H9 (cell line): ENCODE measurements at regions not wholly inside any gene's neighbourhood (a gene's known extent, or its start where the extent isn't known, plus 50 kb on each side); places are given as distances from the start of the nearest gene placed in this dataset.

Experiments
- DNase-seq: peaks from one replicate; pipeline ENCODE4 v3.0.0-alpha.2; 2017
- H2AFZ ChIP-seq: one replicate; pipeline ENCODE4 v1.6.1; 2013; ENCODE audit warnings: mild to moderate bottlenecking, low read length, control low read depth, moderate library complexity
- H2AK5ac ChIP-seq: 2 replicates; pipeline ENCODE4 v1.6.1; 2013; ENCODE audit warnings: low read length, control low read depth, mixed read lengths; ENCODE audit not compliant: insufficient read length
- H2BK120ac ChIP-seq: one replicate; pipeline ENCODE4 v1.6.1; 2013; ENCODE audit warnings: low read depth, mild to moderate bottlenecking, low read length, control low read depth, inconsistent platforms; ENCODE audit not compliant: poor library complexity, severe bottlenecking
- H2BK12ac ChIP-seq: 2 replicates; pipeline ENCODE4 v1.6.1; 2013; ENCODE audit warnings: low read length, control low read depth, mixed read lengths, low read depth; ENCODE audit not compliant: insufficient read length
- H2BK15ac ChIP-seq: 2 replicates; pipeline ENCODE4 v1.6.1; 2013; ENCODE audit warnings: low read depth, low read length, control low read depth
- H2BK20ac ChIP-seq: one replicate; pipeline ENCODE4 v1.6.1; 2013; ENCODE audit warnings: low read depth, mild to moderate bottlenecking, low read length, control low read depth, inconsistent platforms; ENCODE audit not compliant: poor library complexity, severe bottlenecking
- H2BK5ac ChIP-seq: 2 replicates; pipeline ENCODE4 v1.6.1; 2013; ENCODE audit warnings: low read length, control low read depth, mixed read lengths; ENCODE audit not compliant: insufficient read length
- H3K14ac ChIP-seq: 2 replicates; pipeline ENCODE4 v1.6.1; 2013; ENCODE audit warnings: low read length, control low read depth; ENCODE audit not compliant: insufficient read depth
- H3K18ac ChIP-seq: 2 replicates; pipeline ENCODE4 v1.6.1; 2013; ENCODE audit warnings: low read depth, mild to moderate bottlenecking, mixed read lengths, low read length, control low read depth; ENCODE audit not compliant: insufficient read length
- H3K23ac ChIP-seq: 2 replicates; pipeline ENCODE4 v1.6.1; 2013; ENCODE audit warnings: low read length, control low read depth, mixed read lengths, low read depth; ENCODE audit not compliant: insufficient read length
- H3K23me2 ChIP-seq: 2 replicates; pipeline ENCODE4 v1.6.1; 2013; ENCODE audit warnings: low read depth, mild to moderate bottlenecking, mixed read lengths, low read length, control low read depth; ENCODE audit not compliant: insufficient read length, poor library complexity, severe bottlenecking
- H3K27ac ChIP-seq: 2 replicates; pipeline ENCODE4 v1.5.1; 2013; ENCODE audit warnings: low read length, control low read depth, mixed read lengths, low read depth; ENCODE audit not compliant: insufficient read length
- H3K27me3 ChIP-seq: 2 replicates; pipeline ENCODE4 v1.6.1; 2013; ENCODE audit warnings: low read length, control low read depth, inconsistent platforms; ENCODE audit not compliant: insufficient read depth
- H3K4ac ChIP-seq: 2 replicates; pipeline ENCODE4 v1.6.1; 2013; ENCODE audit warnings: low read depth, mild to moderate bottlenecking, control low read depth, inconsistent platforms, low read length, moderate library complexity
- H3K4me1 ChIP-seq: 2 replicates; pipeline ENCODE4 v1.6.1; 2013; ENCODE audit warnings: low read length, control low read depth, inconsistent platforms; ENCODE audit not compliant: insufficient read depth
- H3K4me2 ChIP-seq: 2 replicates; pipeline ENCODE4 v1.6.1; 2013; ENCODE audit warnings: low read length, control low read depth, mixed read lengths; ENCODE audit not compliant: insufficient read length, insufficient read depth
- H3K56ac ChIP-seq: 2 replicates; pipeline ENCODE4 v1.6.1; 2013; ENCODE audit warnings: low read depth, mild to moderate bottlenecking, mixed read lengths, low read length, control low read depth; ENCODE audit not compliant: insufficient read length
- H3K79me1 ChIP-seq: 2 replicates; pipeline ENCODE4 v1.6.1; 2013; ENCODE audit warnings: low read depth, mild to moderate bottlenecking, moderate library complexity, low read length, control low read depth, inconsistent platforms; ENCODE audit not compliant: insufficient read depth, poor library complexity, severe bottlenecking
- H3K79me2 ChIP-seq: 2 replicates; pipeline ENCODE4 v1.6.1; 2013; ENCODE audit warnings: low read length, control low read depth, inconsistent platforms; ENCODE audit not compliant: insufficient read depth
- H3K9ac ChIP-seq: 2 replicates; pipeline ENCODE4 v1.6.1; 2013; ENCODE audit warnings: low read length, control low read depth, mixed read lengths; ENCODE audit not compliant: insufficient read length; ENCODE audit errors: extremely low read depth
- H3K9me3 ChIP-seq: one replicate; pipeline ENCODE4 v1.6.1; 2013; ENCODE audit warnings: low read depth, low read length, inconsistent platforms; ENCODE audit not compliant: control insufficient read depth
- H3T11ph ChIP-seq: one replicate; pipeline ENCODE4 v1.6.1; 2013; ENCODE audit warnings: mild to moderate bottlenecking, low read length, control low read depth, inconsistent platforms
- H4K20me1 ChIP-seq: one replicate; pipeline ENCODE4 v1.6.1; 2013; ENCODE audit not compliant: control insufficient read depth, insufficient read length, insufficient read depth
- H4K5ac ChIP-seq: 2 replicates; pipeline ENCODE4 v1.6.1; 2013; ENCODE audit warnings: low read depth, mild to moderate bottlenecking, mixed read lengths, low read length, control low read depth; ENCODE audit not compliant: insufficient read length
- H4K8ac ChIP-seq: replicated peaks from 2 replicates; pipeline ENCODE4 v1.6.1; 2013; ENCODE audit warnings: low read length, control low read depth, mixed read lengths, low read depth; ENCODE audit not compliant: insufficient read length
- H4K91ac ChIP-seq: 2 replicates; pipeline ENCODE4 v1.6.1; 2013; ENCODE audit warnings: low read depth, mild to moderate bottlenecking, moderate library complexity, mixed read lengths, low read length, control low read depth; ENCODE audit not compliant: insufficient read length
- H3K27ac Mint-ChIP-seq, 3 experiments: 2 replicates in 2 of 3; 3 replicates in 1 of 3; pipeline ENCODE4 v1.8.0; 2020 to 2021; ENCODE audit warnings: mixed read lengths in 3 of 3, mild to moderate bottlenecking in 1 of 3, moderate library complexity in 1 of 3
- H3K27me3 Mint-ChIP-seq: 2 replicates; pipeline ENCODE4 v1.8.0; 2021; ENCODE audit warnings: low read depth, mild to moderate bottlenecking, moderate library complexity, mixed read lengths
- H3K36me3 Mint-ChIP-seq, 3 experiments: 2 replicates in 2 of 3; 3 replicates in 1 of 3; pipeline ENCODE4 v1.8.0; 2020 to 2021; ENCODE audit warnings: low read depth in 3 of 3, mixed read lengths in 3 of 3; ENCODE audit not compliant: insufficient read depth in 1 of 3
- H3K4me1 Mint-ChIP-seq, 2 experiments: 2 replicates each; pipeline ENCODE4 v1.8.0; 2020; ENCODE audit warnings: mixed read lengths in 2 of 2
- H3K4me3 Mint-ChIP-seq, 2 experiments: 2 replicates in 1 of 2; 3 replicates in 1 of 2; pipeline ENCODE4 v1.8.0; 2020 to 2021; ENCODE audit warnings: mild to moderate bottlenecking in 2 of 2, mixed read lengths in 2 of 2, moderate library complexity in 1 of 2
- H3K9me3 Mint-ChIP-seq, 2 experiments: 2 replicates in 1 of 2; 3 replicates in 1 of 2; pipeline ENCODE4 v1.8.0; 2020; ENCODE audit warnings: mild to moderate bottlenecking in 2 of 2, mixed read lengths in 2 of 2, moderate library complexity in 1 of 2
- CTCF ChIP-seq: fragments of 200-600 bp; sonication (generic); conservative IDR thresholded peaks from 3 replicates; pipeline ENCODE4 v1.8.0; 2021; ENCODE audit warnings: antibody characterized with exemption, mild to moderate bottlenecking
- WGBS: extraction: QIAGEN DNeasy Blood & Tissue Kit; methylation state at CpG from one replicate; pipeline ENCODE4 v1.1.7; 2013; ENCODE audit warnings: missing lambda C conversion rate, low lambda C conversion rate, mixed read lengths; ENCODE audit not compliant: insufficient read length; ENCODE audit errors: extremely low coverage; 5-methylcytosine and 5-hydroxymethylcytosine counted together

GRCh38 chr13:73693215-73693614 lies 441.0 kb downstream of the KLF12 start:
- H3K4ac ChIP-seq = no peak overlapping the region
- H3K23ac ChIP-seq = no peak overlapping the region
- DNase-seq = no peak
- no peak overlapping the region for H3K18ac ChIP-seq
- Mint-ChIP-seq H3K27me3 (no peaks in the 10 kb centered on the region), H3K27ac (no peak overlapping the region), H3K9me3 (no peaks in the 10 kb centered on the region), H3K36me3 (no peaks in the 10 kb centered on the region; a peak in 1 of 7 replicates), H3K4me3 (no peak overlapping the region), H3K4me1 (peaks cover 25 to 28% of the 10 kb centered on the region in 2 experiments)
- H3K9ac ChIP-seq = no peak overlapping the region
- H2AFZ ChIP-seq = no peak overlapping the region
- H3K79me1 ChIP-seq = no peaks in the 10 kb centered on the region
- H3K56ac ChIP-seq = no peak overlapping the region
- H4K8ac ChIP-seq = no peak overlapping the region
- no peak overlapping the region for H4K5ac ChIP-seq
- no peak overlapping the region for H2BK12ac ChIP-seq
- H4K20me1 ChIP-seq = no peaks in the 10 kb centered on the region
- H2BK5ac ChIP-seq = no peak overlapping the region
- H3K27ac ChIP-seq = no peak overlapping the region
- H3K27me3 ChIP-seq = no peaks in the 10 kb centered on the region
- H3K9me3 ChIP-seq = no peaks in the 10 kb centered on the region
- no peaks in the 10 kb centered on the region for H3K79me2 ChIP-seq
- no peak overlapping the region for H2BK20ac ChIP-seq
- no peak overlapping the region for H2AK5ac ChIP-seq
- no peak overlapping the region for H2BK15ac ChIP-seq
- 0 out of 2 replicates have a peak, but pooled peaks cover 2% of the 10 kb centered on the region for H3K4me1 ChIP-seq
- WGBS = no CpG with 5 or more reads among the region's 2 CpGs
- H4K91ac ChIP-seq = no peak overlapping the region
- no peak for TF ChIP-seq CTCF
- no peak overlapping the region for H3T11ph ChIP-seq
- no peaks in the 10 kb centered on the region for H3K23me2 ChIP-seq
- H3K4me2 ChIP-seq = no peak overlapping the region
- no peak overlapping the region for H2BK120ac ChIP-seq
- no peak overlapping the region for H3K14ac ChIP-seq
